A549 (cell line): ENCODE measurements at regions not wholly inside any gene's neighbourhood (a gene's known extent, or its start where the extent isn't known, plus 50 kb on each side); places are given as distances from the start of the nearest gene placed in this dataset.

ENCODE experiments used
- ATAC-seq, 2 experiments: fragments of 200-7000 bp in 1 of 2; fragments of >200 bp in 1 of 2; cut with Nextera tagmentation in 1 of 2; cut with Tn5 transposase in 1 of 2; 3 replicates each; pipeline versions ENCODE4 v1.8.0 to v1.9.1; 2018 to 2020; ENCODE audit warnings: mild to moderate bottlenecking in 1 of 2, moderate library complexity in 1 of 2
- CTCF ChIA-PET: fragments of 300-600 bp; sonication (Branson Sonifier 250); formaldehyde crosslinking; extraction: SDS; loops from one replicate; lab custom pipeline; 2021; ENCODE audit warnings: antibody characterized with exemption, inconsistent platforms; lab: Yijun Ruan, JAX
- POLR2A ChIA-PET: fragments of 350-600 bp; formaldehyde crosslinking; extraction: SDS; loops from one replicate; lab custom pipeline; 2021; ENCODE audit warnings: antibody characterized with exemption, inconsistent platforms; lab: Yijun Ruan, JAX
- DNase-seq, 2 experiments: peaks; one replicate each; pipeline versions ENCODE4 v3.0.0 to v3.0.0-alpha.2; 2011 to 2016; ENCODE audit warnings: low read depth in 1 of 2, low spot score in 1 of 2
- FAIRE-seq: peaks from 2 replicates; lab custom pipeline; 2011; peaks lifted over from hg19 to GRCh38; lab: Jason Lieb, UNC
- H3K27ac ChIP-seq, 2 experiments: fragments of >200 bp; sonication (Bioruptor Twin); formaldehyde crosslinking; 3 replicates each; pipeline ENCODE4 v1.5.1; 2016 to 2017
- H3K4me1 ChIP-seq: fragments of >200 bp; sonication (Bioruptor Twin); formaldehyde crosslinking; 3 replicates; pipeline ENCODE4 v1.6.1; 2016
- H3K4me2 ChIP-seq: fragments of >200 bp; sonication (Bioruptor Twin); formaldehyde crosslinking; 3 replicates; pipeline ENCODE4 v1.6.1; 2016
- H3K4me3 ChIP-seq: fragments of >200 bp; sonication (Bioruptor Twin); formaldehyde crosslinking; 3 replicates; pipeline ENCODE4 v1.5.1; 2016
- H3K9me3 ChIP-seq: fragments of >200 bp; sonication (Bioruptor Twin); formaldehyde crosslinking; 3 replicates; pipeline ENCODE4 v1.6.1; 2016
- CBX8 ChIP-seq: fragments of 200-600 bp; sonication (generic); IDR thresholded peaks from 2 replicates; pipeline ENCODE4 v1.6.1; 2016
- CTCF ChIP-seq: fragments of >200 bp; sonication (Bioruptor Twin); formaldehyde crosslinking; IDR thresholded peaks from 3 replicates; pipeline ENCODE4 v1.5.1; 2016
- E2F6 ChIP-seq: IDR thresholded peaks from 2 replicates; pipeline ENCODE4 v1.6.1; 2012; ENCODE audit warnings: low read depth, borderline replicate concordance
- EHF ChIP-seq: fragments of 250-450 bp; sonication (Bioruptor Pico); IDR thresholded peaks from 2 replicates; pipeline ENCODE4 v1.5.0; 2020; ENCODE audit warnings: mild to moderate bottlenecking
- ELK1 ChIP-seq: fragments of 150-350 bp; IDR thresholded peaks from 2 replicates; pipeline ENCODE4 v1.6.1; 2014; ENCODE audit warnings: low read depth, mild to moderate bottlenecking, low read length
- ESRRA ChIP-seq: fragments of 150-350 bp; IDR thresholded peaks from 2 replicates; pipeline ENCODE4 v1.6.1; 2014; ENCODE audit warnings: mild to moderate bottlenecking, low read length, borderline replicate concordance
- FOSB ChIP-seq: fragments of 250-450 bp; sonication (Bioruptor Pico); IDR thresholded peaks from 2 replicates; pipeline ENCODE4 v1.5.0; 2020; ENCODE audit warnings: mild to moderate bottlenecking, moderate library complexity
- FOXS1 ChIP-seq: fragments of 250-450 bp; sonication (Bioruptor Pico); IDR thresholded peaks from 2 replicates; pipeline ENCODE4 v1.5.0; 2020; ENCODE audit warnings: mild to moderate bottlenecking, moderate library complexity
- GATA3 ChIP-seq: IDR thresholded peaks from 2 replicates; pipeline ENCODE4 v1.6.1; 2012; ENCODE audit warnings: borderline replicate concordance
- HOXA7 ChIP-seq: fragments of 250-450 bp; sonication (Bioruptor Pico); IDR thresholded peaks from 2 replicates; pipeline ENCODE4 v1.5.0; 2020; ENCODE audit warnings: mild to moderate bottlenecking, moderate library complexity
- KDM1A ChIP-seq: fragments of 200-600 bp; sonication (generic); IDR thresholded peaks from 2 replicates; pipeline ENCODE4 v1.6.1; 2016; ENCODE audit warnings: low read depth, mild to moderate bottlenecking
- MAX ChIP-seq: IDR thresholded peaks from 2 replicates; pipeline ENCODE4 v1.6.1; 2012
- NFE2L2 ChIP-seq: fragments of 150-350 bp; conservative IDR thresholded peaks from 2 replicates; pipeline ENCODE4 v1.6.1; 2014; ENCODE audit warnings: low read length
- PBX3 ChIP-seq: IDR thresholded peaks from 2 replicates; pipeline ENCODE4 v1.6.1; 2012
- POLR2A ChIP-seq: IDR thresholded peaks from 2 replicates; pipeline ENCODE4 v1.6.1; 2012; ENCODE audit warnings: mild to moderate bottlenecking, low read length
- REST ChIP-seq: fragments of 200-600 bp; sonication (generic); IDR thresholded peaks from 2 replicates; pipeline ENCODE4 v1.6.1; 2016; ENCODE audit warnings: antibody characterized with exemption, mild to moderate bottlenecking, moderate library complexity
- RFX5 ChIP-seq: fragments of 450-650 bp; IDR thresholded peaks from 2 replicates; pipeline ENCODE4 v1.7.1; 2014; ENCODE audit warnings: antibody characterized with exemption, mild to moderate bottlenecking, moderate library complexity
- RNF2 ChIP-seq: fragments of 200-600 bp; sonication (generic); IDR thresholded peaks from 2 replicates; pipeline ENCODE4 v1.6.1; 2016; ENCODE audit warnings: low read depth, mild to moderate bottlenecking, antibody characterized with exemption, moderate library complexity, borderline replicate concordance
- ZC3H11A ChIP-seq: fragments of 450-650 bp; IDR thresholded peaks from 2 replicates; pipeline ENCODE4 v1.6.1; 2014; ENCODE audit warnings: antibody characterized with exemption, mild to moderate bottlenecking
- ZFP36 ChIP-seq: fragments of 450-650 bp; IDR thresholded peaks from 2 replicates; pipeline ENCODE4 v1.6.1; 2014; ENCODE audit warnings: borderline replicate concordance; ENCODE audit not compliant: partially characterized antibody
- WGBS: methylation state at CpG from one replicate; pipeline ENCODE4 v1.1.6; 2017; ENCODE audit errors: missing lambda C conversion rate; 5-methylcytosine and 5-hydroxymethylcytosine counted together

GRCh38 chr3:83513051-83513450 lies 1445.7 kb upstream of the CADM2 start:
- Histone ChIP-seq H3K4me1 (no peaks in the 10 kb centered on the region), H3K4me3 (no peak overlapping the region), H3K27ac (no peak overlapping the region), H3K9me3 (no peaks in the 10 kb centered on the region), H3K4me2 (no peak overlapping the region)
- no peak for TF ChIP-seq POLR2A
- no peak for TF ChIP-seq FOSB (CRISPR knock-in tag)
- no peak for TF ChIP-seq RFX5
- no peak for TF ChIP-seq CTCF
- TF ChIP-seq REST = no peak
- no peak for TF ChIP-seq ZC3H11A
- TF ChIP-seq E2F6 = no peak
- TF ChIP-seq ZFP36 = no peak
- TF ChIP-seq CBX8 = no peak
- no peak for TF ChIP-seq ESRRA
- no peak for TF ChIP-seq FOXS1 (CRISPR knock-in tag)
- TF ChIP-seq HOXA7 = no peak
- TF ChIP-seq RNF2 = no peak
- DNase-seq (no peak), ATAC-seq (no peak), FAIRE-seq (no peak)
- CTCF ChIA-PET = no interaction called here
- 33% methylated on average over 2 of the region's 2 CpGs for WGBS
- POLR2A ChIA-PET = no interaction called here

GRCh38 chr3:83513677-83514076 lies 1445.1 kb upstream of the CADM2 start:
- CTCF ChIA-PET = no interaction called here
- 24% methylated on average over 3 of the region's 3 CpGs for WGBS
- no peaks in the 10 kb centered on the region for H3K4me1 ChIP-seq
- POLR2A ChIA-PET = no interaction called here
- no peak overlapping the region for H3K4me3 ChIP-seq
- no peak overlapping the region for H3K27ac ChIP-seq
- no peak overlapping the region for H3K4me2 ChIP-seq
- no peaks in the 10 kb centered on the region for H3K9me3 ChIP-seq
- TF ChIP-seq CBX8 = no peak
- no peak for TF ChIP-seq EHF
- TF ChIP-seq NFE2L2 = no peak
- no peak for TF ChIP-seq KDM1A
- no peak for TF ChIP-seq MAX
- no peak for TF ChIP-seq ELK1
- no peak for TF ChIP-seq GATA3
- no peak for TF ChIP-seq PBX3
- ATAC-seq (no peak), DNase-seq (no peak), FAIRE-seq (no peak)
